Activated T-cell treated with anti-CD3 and anti-CD28 coated beads, Interleukin-2, amount 50 U/mL, for 4 hours (primary cell): ENCODE measurements at regions not wholly inside any gene's neighbourhood (a gene's known extent, or its start where the extent isn't known, plus 50 kb on each side); places are given as distances from the start of the nearest gene placed in this dataset.
"Not testable (repeated sequence)": the region's sequence is repeated elsewhere in the genome, so short reads cannot be mapped to it uniquely, and the experiment has no call there.

Experiments used
- ATAC-seq, 2 donors: fragments of 200-7000 bp; cut with Tn5 transposase; one replicate each; pipeline ENCODE4 v1.10.0; 2021
- DNase-seq: peaks from one replicate; pipeline ENCODE4 v3.0.0-alpha.2; 2020
- H3K27me3 Mint-ChIP-seq: one replicate; pipeline ENCODE4 v1.8.0; 2021; ENCODE audit warnings: low read depth, mixed read lengths
- H3K36me3 Mint-ChIP-seq: one replicate; pipeline ENCODE4 v1.8.0; 2022; ENCODE audit warnings: mixed read lengths; ENCODE audit not compliant: insufficient read depth
- H3K4me1 Mint-ChIP-seq: one replicate; pipeline ENCODE4 v1.8.0; 2021; ENCODE audit warnings: low read depth, mixed read lengths
- H3K4me3 Mint-ChIP-seq: one replicate; pipeline ENCODE4 v1.8.0; 2021; ENCODE audit warnings: mild to moderate bottlenecking, moderate library complexity, mixed read lengths
- H3K9me3 Mint-ChIP-seq: one replicate; pipeline ENCODE4 v1.8.0; 2021; ENCODE audit warnings: mixed read lengths

- Mint-ChIP-seq H3K27me3 (peaks cover 2% of the 10 kb centered on the region), H3K4me1 (peaks cover 2% of the 10 kb centered on the region), H3K36me3 (peaks cover 8% of the 10 kb centered on the region), H3K4me3 (no peak overlapping the region), H3K9me3 (peaks cover 13% of the 10 kb centered on the region)
- DNase-seq (no peak), ATAC-seq (no peak)
These were observed 91.5 kb upstream of the MTHFD1L start for GRCh38 chr6:150773969-150774368.

GRCh38 chr6:150775415-150776203 lies 89.9 kb upstream of the MTHFD1L start:
- peaks cover 2% of the 10 kb centered on the region for H3K27me3 Mint-ChIP-seq
- DNase-seq (no peak), ATAC-seq (no peak)
- H3K9me3 Mint-ChIP-seq = peaks cover 13% of the 10 kb centered on the region
- H3K36me3 Mint-ChIP-seq = peaks cover 5% of the 10 kb centered on the region
- no peak overlapping the region for H3K4me3 Mint-ChIP-seq
- peaks cover 2% of the 10 kb centered on the region for H3K4me1 Mint-ChIP-seq

DNA sequence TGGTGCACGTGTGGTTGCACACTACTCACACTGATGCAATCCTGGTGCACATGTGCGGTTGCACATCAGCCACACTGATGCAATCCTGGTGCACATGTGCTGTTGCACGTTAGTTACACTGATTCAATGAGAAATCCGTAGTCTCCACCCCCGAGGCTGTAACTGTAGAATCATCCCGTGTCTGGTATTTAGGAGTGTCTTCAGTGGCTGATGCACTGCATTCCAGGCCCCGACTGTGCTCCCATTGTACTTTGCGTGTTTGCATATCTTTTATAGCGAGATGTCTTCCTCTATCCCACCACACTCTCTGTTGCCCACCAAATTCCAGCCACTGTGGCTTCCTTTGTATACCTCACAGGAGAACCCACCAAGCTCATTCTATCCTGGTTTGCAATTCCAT lies 87.8 kb upstream of the MTHFD1L start:
- H3K4me1 Mint-ChIP-seq = peaks cover 2% of the 10 kb centered on the region

GRCh38 chr6:150783813-150784212 lies 81.7 kb upstream of the MTHFD1L start:
- Mint-ChIP-seq H3K36me3 (no peaks in the 10 kb centered on the region), H3K27me3 (peaks cover 3% of the 10 kb centered on the region), H3K9me3 (no peaks in the 10 kb centered on the region), H3K4me1 (no peaks in the 10 kb centered on the region), H3K4me3 (no peak overlapping the region)
- no peak for ATAC-seq
- no peak for DNase-seq

More for the DNA sequence above, 87.8 kb upstream of the MTHFD1L start:
- DNase-seq = no peak
- ATAC-seq = no peak
- peaks cover 13% of the 10 kb centered on the region for H3K9me3 Mint-ChIP-seq
- peaks cover 5% of the 10 kb centered on the region for H3K36me3 Mint-ChIP-seq
- H3K27me3 Mint-ChIP-seq = peaks cover 2% of the 10 kb centered on the region
- no peak overlapping the region for H3K4me3 Mint-ChIP-seq

DNA sequence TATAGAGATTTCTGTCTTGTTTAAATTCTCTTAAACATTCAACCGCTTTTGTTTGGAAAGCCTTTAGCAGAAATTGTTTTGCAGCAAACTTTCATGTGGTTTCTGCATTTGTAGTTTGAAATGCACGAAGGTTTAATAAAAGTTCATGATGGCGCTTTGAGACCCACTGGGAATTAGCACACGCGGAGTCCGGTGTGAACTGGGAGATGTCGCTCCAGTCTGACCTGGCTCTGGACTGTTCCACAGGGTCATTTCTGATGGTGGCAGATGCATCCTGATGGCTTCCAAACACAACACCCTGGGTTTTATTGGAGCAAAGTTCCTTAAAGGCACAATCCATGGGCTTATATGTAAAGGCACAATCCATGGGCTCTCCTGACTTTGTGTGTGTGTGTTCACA lies 78.1 kb upstream of the MTHFD1L start:
- no peak for ATAC-seq
- Mint-ChIP-seq H3K4me3 (no peak overlapping the region), H3K27me3 (peaks cover 3% of the 10 kb centered on the region), H3K9me3 (no peaks in the 10 kb centered on the region), H3K36me3 (no peaks in the 10 kb centered on the region), H3K4me1 (no peaks in the 10 kb centered on the region)
- DNase-seq = no peak

GRCh38 chr6:150788089-150788488 lies 77.4 kb upstream of the MTHFD1L start:
- DNase-seq (no peak), ATAC-seq (no peak)
- H3K4me3 Mint-ChIP-seq = no peak overlapping the region
- H3K4me1 Mint-ChIP-seq = no peaks in the 10 kb centered on the region
- no peaks in the 10 kb centered on the region for H3K9me3 Mint-ChIP-seq
- H3K36me3 Mint-ChIP-seq = no peaks in the 10 kb centered on the region
- H3K27me3 Mint-ChIP-seq = peaks cover 3% of the 10 kb centered on the region

GRCh38 chr6:150789906-150790305 lies 75.6 kb upstream of the MTHFD1L start:
- H3K36me3 Mint-ChIP-seq, ATAC-seq, H3K27me3 Mint-ChIP-seq, H3K9me3 Mint-ChIP-seq, H3K4me3 Mint-ChIP-seq, H3K4me1 Mint-ChIP-seq, DNase-seq: not testable (repeated sequence)

DNA sequence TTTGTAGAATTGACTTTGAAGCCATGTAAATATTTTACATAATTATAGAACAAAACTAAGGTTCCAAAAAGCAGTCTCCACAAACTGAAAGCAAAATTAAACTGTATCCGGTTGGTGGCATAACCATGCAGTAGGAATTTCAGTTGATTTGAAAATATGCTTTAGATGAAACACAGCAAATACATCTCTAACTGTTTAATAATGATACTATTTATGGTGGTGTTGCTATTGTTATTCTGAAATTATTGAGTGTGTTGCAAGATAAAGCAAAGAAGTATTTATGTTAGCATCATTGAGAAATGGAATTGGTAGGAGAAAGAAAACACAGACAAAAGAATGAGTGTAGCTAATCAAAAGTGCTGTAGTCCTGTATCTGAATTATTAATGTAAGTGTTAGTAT lies 73.8 kb upstream of the MTHFD1L start:
- ATAC-seq = no peak
- Mint-ChIP-seq H3K36me3 (no peaks in the 10 kb centered on the region), H3K9me3 (no peaks in the 10 kb centered on the region), H3K27me3 (no peaks in the 10 kb centered on the region), H3K4me3 (no peak overlapping the region), H3K4me1 (no peaks in the 10 kb centered on the region)
- no peak for DNase-seq

DNA sequence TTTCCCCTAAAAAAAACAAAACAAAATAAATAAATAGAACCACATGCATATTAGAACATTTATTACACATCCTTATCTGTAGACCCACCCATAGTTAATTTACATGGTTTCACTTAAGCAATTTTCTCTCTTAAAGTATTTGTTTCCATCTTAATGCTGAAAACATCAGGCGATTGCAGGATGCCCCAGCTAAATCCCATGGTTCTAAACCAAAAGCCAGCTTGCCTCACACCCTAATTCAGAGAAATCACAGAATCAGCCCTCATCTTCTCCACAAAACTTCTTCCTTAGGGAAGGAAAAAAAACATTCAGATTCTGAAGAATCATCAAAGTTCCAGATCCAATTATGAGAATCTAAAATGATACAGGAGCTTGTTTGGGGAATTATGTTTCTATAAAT lies 67.6 kb upstream of the MTHFD1L start:
- H3K27me3 Mint-ChIP-seq = no peaks in the 10 kb centered on the region
- H3K4me1 Mint-ChIP-seq = no peaks in the 10 kb centered on the region
- H3K4me3 Mint-ChIP-seq = no peak overlapping the region
- DNase-seq (no peak), ATAC-seq (no peak)
- H3K36me3 Mint-ChIP-seq = no peaks in the 10 kb centered on the region
- H3K9me3 Mint-ChIP-seq = no peaks in the 10 kb centered on the region

GRCh38 chr6:150799276-150799805 lies 66.2 kb upstream of the MTHFD1L start:
- no peak overlapping the region for H3K4me3 Mint-ChIP-seq
- DNase-seq (no peak), ATAC-seq (no peak)
- no peaks in the 10 kb centered on the region for H3K9me3 Mint-ChIP-seq
- no peaks in the 10 kb centered on the region for H3K4me1 Mint-ChIP-seq
- no peaks in the 10 kb centered on the region for H3K36me3 Mint-ChIP-seq
- no peaks in the 10 kb centered on the region for H3K27me3 Mint-ChIP-seq

- Mint-ChIP-seq H3K4me3 (no peak overlapping the region), H3K9me3 (no peaks in the 10 kb centered on the region), H3K36me3 (no peaks in the 10 kb centered on the region), H3K27me3 (no peaks in the 10 kb centered on the region), H3K4me1 (no peaks in the 10 kb centered on the region)
- no peak for ATAC-seq
- no peak for DNase-seq
These were observed 64.7 kb upstream of the MTHFD1L start for GRCh38 chr6:150800674-150801314.

- Mint-ChIP-seq H3K4me3 (no peak overlapping the region), H3K9me3 (no peaks in the 10 kb centered on the region), H3K4me1 (no peaks in the 10 kb centered on the region), H3K27me3 (peaks cover 8% of the 10 kb centered on the region), H3K36me3 (peaks cover 2% of the 10 kb centered on the region)
- ATAC-seq (no peak), DNase-seq (no peak)
These were observed 58.7 kb upstream of the MTHFD1L start for GRCh38 chr6:150806790-150807189.

DNA sequence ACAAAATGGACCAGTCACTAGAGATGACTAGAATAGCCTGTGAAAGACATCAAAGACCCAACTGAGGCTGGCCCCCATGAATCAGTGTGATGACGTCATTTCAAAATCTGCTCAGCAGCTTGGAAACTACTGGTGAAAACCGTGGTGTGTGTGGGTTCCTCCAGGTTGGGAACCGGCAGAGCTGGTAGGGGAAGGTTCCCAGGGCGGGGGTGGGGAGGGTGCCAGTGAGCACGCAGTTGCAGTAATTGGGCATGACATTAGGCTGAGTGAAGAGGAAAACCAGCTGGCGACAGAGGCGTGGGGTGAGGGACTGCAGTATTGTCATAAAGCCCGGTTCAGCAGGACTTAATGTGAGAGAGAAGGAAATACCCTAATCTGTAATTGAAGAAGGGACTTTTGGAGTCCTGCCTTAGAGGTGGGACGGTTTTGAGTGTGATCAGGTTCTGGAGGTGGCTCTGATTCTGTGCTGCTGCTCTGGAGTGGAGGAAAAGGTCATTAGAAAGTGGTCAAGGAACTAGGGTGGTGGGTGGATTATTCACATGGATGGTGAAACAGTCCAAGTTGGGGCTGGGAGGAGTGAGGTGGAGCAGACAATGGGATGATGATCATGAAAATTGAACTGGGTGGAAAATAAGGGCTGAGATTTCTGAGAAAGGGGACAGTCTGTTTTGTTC lies 52.0 kb upstream of the MTHFD1L start:
- DNase-seq (peak; percentile 30), ATAC-seq (peak; percentile 59 to 78)
- peaks cover 5% of the 10 kb centered on the region for H3K27me3 Mint-ChIP-seq
- H3K4me1 Mint-ChIP-seq = peaks cover 22% of the 10 kb centered on the region
- H3K4me3 Mint-ChIP-seq = peak overlapping the region; percentile 41
- H3K36me3 Mint-ChIP-seq = peaks cover 2% of the 10 kb centered on the region
- no peaks in the 10 kb centered on the region for H3K9me3 Mint-ChIP-seq

DNA sequence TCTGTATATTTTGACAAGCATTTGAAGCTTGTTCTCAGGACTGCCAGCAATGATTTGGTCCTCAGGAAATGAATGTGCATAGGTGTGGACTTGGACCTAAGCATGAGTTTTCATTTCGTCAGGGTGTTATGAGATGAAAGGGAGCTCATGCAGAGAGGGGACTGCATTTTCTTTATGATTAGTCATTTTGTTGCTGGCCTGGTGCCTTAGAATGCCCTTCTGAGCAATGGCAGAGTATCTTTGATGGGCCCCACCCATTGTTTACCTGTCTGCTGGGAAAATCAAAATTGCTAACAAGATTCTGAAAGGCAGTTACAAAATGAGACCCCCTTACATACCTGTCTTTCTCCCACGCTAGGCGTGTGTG lies 51.5 kb upstream of the MTHFD1L start:
- Mint-ChIP-seq H3K9me3 (no peaks in the 10 kb centered on the region), H3K36me3 (peaks cover 2% of the 10 kb centered on the region), H3K27me3 (peaks cover 5% of the 10 kb centered on the region), H3K4me1 (peaks cover 22% of the 10 kb centered on the region), H3K4me3 (no peak overlapping the region)
- ATAC-seq = peak in 1 of 2 donors; percentile 42
- no peak for DNase-seq
